Right lung (tissue), 2 donors: ENCODE measurements at regions not wholly inside any gene's neighbourhood (a gene's known extent, or its start where the extent isn't known, plus 50 kb on each side); places are given as distances from the start of the nearest gene placed in this dataset.
"Not testable (repeated sequence)": the region's sequence is repeated elsewhere in the genome, so short reads cannot be mapped to it uniquely, and the experiment has no call there.

Experiments used
- DNase-seq, 2 donors: peaks; one replicate each; pipeline ENCODE4 v3.0.0-alpha.2; 2013

GRCh38 chr14:49114161-49114893, 471.9 kb downstream of the RPS29 start:
- DNase-seq = no peak

DNA sequence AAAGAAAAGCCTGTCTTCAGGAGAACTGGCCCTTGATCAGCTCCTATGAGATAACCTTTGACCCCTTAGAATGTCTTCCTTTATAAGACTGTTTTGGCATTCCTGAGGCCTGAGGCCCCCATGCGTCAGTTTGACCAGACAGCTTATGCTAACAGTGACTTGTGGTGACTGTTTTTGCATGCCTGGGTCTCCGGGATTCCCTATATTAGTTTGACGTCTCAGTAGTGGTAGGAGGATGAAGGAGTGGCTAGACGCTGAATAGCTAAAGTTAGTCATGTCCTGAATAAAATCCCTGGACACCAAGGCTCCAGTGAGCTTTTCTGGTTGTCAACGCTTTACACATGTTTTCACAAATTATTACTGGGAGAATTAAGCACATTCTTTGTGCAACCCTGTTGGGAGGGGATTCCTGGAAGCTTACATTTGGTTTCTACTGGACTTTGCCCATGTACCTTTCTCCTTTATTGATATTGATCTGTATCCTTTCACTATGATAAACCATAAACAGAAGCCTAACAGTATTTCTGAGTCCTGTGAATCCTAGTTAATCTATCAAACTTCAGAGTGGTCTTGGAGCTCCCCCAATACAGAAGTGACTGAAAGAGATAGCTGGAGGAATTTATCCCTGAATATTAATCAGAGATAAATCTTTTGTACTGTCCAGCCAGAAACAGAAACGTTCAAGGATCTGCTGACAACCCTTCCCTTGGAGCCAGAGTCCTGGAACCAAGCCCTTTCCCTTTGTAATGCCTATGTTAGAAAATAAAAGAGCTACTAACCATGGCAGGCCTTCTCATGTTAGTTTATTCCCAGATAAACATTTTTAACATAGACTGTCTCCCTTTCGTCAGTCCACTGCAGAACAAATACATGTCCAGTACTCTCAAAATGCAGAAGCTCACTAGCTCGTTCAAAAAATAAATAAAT, 479.2 kb downstream of the RPS29 start:
- DNase-seq = no peak

DNA sequence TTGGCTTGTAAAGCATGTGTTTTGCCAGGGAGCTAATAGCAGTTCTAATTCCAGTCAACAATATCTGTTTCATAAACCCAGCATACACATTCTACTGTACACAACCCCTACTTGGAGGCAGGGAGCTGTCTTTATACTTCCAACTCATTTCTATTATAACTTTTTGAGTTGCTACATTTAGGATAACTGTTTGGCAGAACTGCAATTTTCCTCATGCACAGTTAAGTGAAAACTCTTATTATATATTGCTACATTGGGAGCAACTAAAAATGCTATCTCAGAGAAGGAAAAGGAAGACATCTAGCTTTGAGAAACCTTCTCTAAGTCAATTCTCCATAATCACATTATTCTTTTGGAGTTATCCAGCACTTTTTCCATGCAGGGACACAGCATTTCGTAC, 480.2 kb downstream of the RPS29 start:
- no peak for DNase-seq

DNA sequence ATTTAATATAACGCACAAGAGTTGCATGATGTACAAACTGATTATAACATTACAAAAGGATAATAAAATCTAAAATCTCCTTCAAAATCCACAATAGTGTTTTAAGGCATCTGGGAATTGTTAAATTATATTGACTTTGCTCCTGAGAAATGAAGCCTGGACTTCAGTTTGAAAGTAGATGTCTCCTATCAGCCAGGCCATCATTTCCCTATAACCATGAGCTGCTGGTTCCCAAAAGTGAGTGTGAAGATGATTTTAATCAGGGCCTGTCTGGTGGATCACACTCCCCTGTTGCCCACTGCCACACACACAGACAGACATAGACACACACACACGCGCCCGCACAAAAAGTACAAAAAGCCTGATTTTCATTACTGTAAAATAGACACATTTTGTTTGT, 480.7 kb downstream of the RPS29 start:
- no peak for DNase-seq

GRCh38 chr14:49092345-49092744, 493.8 kb downstream of the RPS29 start:
- DNase-seq = no peak

DNA sequence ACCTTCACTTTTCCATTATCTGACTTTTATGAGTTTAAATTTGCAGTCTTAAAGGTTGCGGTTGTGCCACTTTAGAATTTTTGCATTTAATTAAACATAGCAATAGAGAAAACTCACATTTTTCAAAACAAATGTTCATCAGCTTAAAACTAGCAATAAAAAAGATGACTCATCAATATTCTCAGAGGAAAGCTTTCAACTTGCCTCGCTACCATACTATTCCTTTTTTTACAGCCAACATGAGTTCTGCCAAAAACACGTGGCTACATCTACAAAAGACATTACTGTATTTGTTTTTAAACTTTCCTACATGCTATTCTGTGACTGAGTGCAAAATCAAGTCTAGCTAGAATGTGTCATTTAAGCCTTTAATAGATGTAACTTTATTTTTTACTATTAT, 497.1 kb downstream of the RPS29 start:
- DNase-seq = no peak

DNA sequence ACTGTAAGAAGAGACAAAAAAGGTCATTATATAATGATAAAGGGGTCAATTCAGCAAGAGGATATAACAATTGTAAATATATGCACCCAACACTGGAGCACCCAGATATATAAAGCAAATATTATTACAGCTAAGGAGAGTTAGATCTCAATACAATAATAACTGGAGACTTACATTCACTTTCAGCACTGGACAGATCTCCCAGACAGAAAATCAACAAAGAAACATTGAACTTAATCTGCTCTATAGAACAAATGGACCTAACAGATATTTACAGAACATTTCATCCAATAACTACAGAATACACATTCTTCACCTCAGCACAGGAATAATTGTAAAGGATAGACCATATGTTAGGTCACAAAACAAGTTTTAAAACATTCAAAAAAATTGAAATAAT, 512.9 kb downstream of the RPS29 start:
- not testable (repeated sequence) for DNase-seq

GRCh38 chr14:49058511-49058910, 527.7 kb downstream of the RPS29 start:
- DNase-seq = no peak

DNA sequence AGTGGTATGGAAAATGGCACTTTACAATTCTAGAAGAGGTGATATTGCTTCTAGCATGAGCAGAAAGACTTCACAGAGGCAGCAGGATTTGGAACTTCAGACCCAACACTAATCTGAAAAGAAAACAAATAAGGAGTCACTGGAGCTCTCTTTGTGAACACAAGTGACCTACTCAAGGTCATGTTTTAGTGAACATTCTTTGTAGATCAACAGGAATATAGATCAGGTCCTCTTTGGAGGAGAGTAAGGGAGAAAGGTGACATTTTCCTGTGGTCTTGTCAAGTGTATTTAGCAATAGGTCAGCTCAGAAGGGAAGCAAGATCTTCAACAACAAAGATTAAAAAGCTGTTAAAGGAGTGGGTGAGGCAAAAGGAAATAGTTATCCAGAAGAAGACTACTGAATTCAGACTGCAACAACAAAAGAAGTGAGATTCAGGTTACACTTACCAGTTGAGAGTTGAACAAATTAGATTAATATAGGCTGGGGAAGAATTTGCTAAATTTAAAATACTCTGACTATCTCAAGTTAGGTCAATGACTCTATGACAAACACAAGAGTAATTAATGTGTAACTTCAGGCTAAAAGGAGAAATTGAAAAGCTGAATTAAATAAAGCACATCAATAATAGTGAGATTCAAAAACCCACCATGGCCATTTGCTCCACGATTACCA, 528.2 kb downstream of the RPS29 start:
- no peak for DNase-seq

GRCh38 chr14:49056021-49056420, 530.2 kb downstream of the RPS29 start:
- DNase-seq = no peak

GRCh38 chr14:49052521-49052920, 533.7 kb downstream of the RPS29 start:
- DNase-seq = no peak

- peak in 1 of 2 donors; percentile 20 for DNase-seq
Observed at GRCh38 chr14:49051328-49052060, 534.7 kb downstream of the RPS29 start.

- DNase-seq = no peak
Observed at GRCh38 chr14:49050822-49051221, 535.4 kb downstream of the RPS29 start.

- DNase-seq = no peak
Observed at GRCh38 chr14:49049711-49050110, 536.5 kb downstream of the RPS29 start.

DNA sequence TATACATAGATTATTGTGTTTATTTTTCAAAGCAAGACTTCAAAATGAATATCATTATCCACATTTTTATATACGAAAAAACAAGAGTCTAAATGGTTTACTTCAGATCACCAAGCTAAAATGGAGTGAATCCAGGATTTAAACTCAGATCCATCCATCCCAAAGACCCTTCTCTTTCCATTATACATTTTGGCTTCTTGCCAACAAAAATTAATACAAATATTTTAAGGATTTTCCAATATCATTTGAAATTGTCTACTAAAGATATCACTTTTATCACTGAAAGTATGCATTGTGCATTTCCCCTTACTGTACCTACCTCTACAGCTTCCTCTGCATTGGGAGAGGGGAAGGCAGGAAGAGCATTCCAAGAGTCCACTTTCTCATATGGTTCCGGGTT, 541.2 kb downstream of the RPS29 start:
- DNase-seq = no peak

DNA sequence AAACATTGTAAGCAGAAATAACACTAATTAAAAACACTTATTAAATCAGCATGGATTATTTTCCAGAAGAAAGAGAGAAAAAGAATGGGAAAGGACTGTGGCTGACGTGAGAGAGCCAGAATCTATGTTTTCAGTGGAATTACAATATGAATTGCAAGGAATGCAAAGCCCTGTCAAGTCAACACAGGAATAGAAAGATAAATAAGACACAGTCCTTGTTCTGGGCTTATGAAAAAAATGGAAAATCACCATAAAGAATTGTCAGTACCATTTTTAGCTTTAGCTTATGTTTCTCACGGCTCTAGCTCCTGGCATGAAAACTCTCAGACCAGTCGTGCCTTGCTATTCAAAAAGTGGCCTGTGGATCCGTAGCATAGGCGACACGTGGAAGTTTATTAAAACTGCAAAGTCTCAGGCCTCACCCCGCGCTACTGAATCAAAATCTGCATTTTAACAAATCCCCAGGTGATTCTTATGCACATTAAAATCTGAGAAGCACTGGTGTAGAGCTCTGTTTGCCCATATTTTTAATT, 549.1 kb downstream of the RPS29 start:
- no peak for DNase-seq

- no peak for DNase-seq
Observed at GRCh38 chr14:49036266-49036665, 549.9 kb downstream of the RPS29 start.

- no peak for DNase-seq
Observed at GRCh38 chr14:49033131-49033530, 553.0 kb downstream of the RPS29 start.

- not testable (repeated sequence) for DNase-seq
Observed at GRCh38 chr14:49031710-49032109, 554.5 kb downstream of the RPS29 start.

DNA sequence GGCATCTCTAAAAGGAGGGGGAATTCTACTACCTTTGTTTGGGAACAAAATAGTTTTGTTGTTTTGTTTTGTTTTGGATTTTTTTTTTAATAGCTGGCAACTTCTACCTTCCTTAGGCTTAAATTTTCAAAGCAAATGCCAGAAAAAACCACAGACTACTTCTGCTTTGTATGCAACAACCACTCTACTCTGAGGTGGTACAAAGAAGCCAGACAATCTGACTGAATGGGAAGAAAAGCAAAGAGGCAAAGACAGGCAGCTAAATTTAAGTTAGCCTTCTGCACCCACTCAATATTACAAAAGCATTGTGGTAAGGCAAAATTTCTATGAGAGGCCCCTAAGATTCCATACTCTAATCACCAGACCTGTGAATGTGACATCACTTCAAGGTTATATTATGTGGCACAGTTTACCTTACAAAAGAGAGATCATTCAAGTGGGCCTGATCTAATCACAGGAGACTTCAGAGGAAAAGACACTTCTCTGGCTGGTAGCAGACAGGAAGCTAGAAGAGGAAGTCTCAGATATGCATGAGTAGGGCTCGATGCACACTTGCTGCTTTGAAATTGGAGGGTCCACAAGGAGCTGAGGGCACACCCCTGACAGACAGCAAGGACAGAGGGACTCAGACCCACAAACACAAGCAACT, 566.6 kb downstream of the RPS29 start:
- no peak for DNase-seq

DNA sequence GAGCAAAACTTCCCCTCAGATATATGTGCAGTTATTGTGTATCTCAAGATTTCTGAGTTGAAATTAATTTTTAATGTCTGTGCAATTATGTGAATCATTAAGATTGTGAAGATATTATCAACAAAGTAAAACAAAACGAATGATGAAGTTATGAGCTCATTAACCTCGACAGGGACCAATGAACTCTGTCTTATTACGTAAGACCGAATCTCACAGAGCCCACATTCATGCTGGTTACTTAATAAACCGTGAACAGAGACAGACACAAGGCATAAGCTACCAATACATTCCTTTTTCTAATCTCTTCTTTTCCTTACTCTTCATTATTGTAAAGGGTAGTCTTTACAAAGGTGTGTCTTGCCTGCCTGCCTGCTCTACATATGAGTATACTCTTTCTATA, 568.7 kb downstream of the RPS29 start:
- DNase-seq = no peak
